ENCODE measurements at regions not wholly inside any gene's neighbourhood (a gene's known extent, or its start where the extent isn't known, plus 50 kb on each side); places are given as distances from the start of the nearest gene placed in this dataset.

- no peak overlapping the region for H3K27ac Mint-ChIP-seq
- peaks cover 0 to 1% (median 0%) of the 10 kb centered on the region in 3 donors for H3K4me1 Mint-ChIP-seq
- no peaks in the 10 kb centered on the region for H3K9me3 Mint-ChIP-seq
- no peaks in the 10 kb centered on the region for H3K36me3 Mint-ChIP-seq
- peaks cover 1% of the 10 kb centered on the region for H3K27me3 Mint-ChIP-seq
- H3K4me3 Mint-ChIP-seq = no peak overlapping the region
These were observed 286.2 kb upstream of the UBE2E2 start for GRCh38 chr3:22916933-22917332.

DNA sequence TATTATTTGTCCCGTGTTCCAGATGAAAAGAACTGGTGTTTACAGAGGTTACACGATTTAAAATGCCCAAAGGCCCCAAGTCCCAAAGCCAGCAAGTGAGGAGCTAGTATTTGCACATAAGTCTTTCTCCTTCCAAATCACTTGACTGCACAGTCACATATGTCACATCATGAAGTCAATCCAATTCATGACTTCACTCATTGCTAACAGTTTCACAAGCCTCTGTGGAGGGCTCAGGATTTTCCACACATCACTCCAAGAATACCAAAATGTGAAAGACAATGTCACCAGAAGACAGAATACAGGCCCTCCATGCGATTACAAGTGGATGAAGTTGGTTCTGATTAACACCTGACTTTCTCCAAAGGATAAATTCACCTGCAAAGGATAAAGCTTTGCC lies 283.1 kb upstream of the UBE2E2 start:
- H3K36me3 Mint-ChIP-seq = no peaks in the 10 kb centered on the region
- no peaks in the 10 kb centered on the region for H3K9me3 Mint-ChIP-seq
- H3K4me1 Mint-ChIP-seq = no peaks in the 10 kb centered on the region
- no peak overlapping the region for H3K27ac Mint-ChIP-seq
- H3K4me3 Mint-ChIP-seq = no peak overlapping the region
- no peaks in the 10 kb centered on the region for H3K27me3 Mint-ChIP-seq

- no peaks in the 10 kb centered on the region for H3K27me3 Mint-ChIP-seq
- no peaks in the 10 kb centered on the region for H3K36me3 Mint-ChIP-seq
- H3K27ac Mint-ChIP-seq = no peak overlapping the region
- peaks cover 0 to 1% (median 0%) of the 10 kb centered on the region in 3 donors for H3K9me3 Mint-ChIP-seq
- H3K4me1 Mint-ChIP-seq = no peaks in the 10 kb centered on the region
- H3K4me3 Mint-ChIP-seq = no peak overlapping the region
These were observed 280.8 kb upstream of the UBE2E2 start for GRCh38 chr3:22922317-22922716.

- Mint-ChIP-seq H3K4me3 (no peak overlapping the region), H3K27ac (no peak overlapping the region), H3K9me3 (peaks cover 0 to 1% (median 0%) of the 10 kb centered on the region in 3 donors), H3K27me3 (no peaks in the 10 kb centered on the region), H3K36me3 (no peaks in the 10 kb centered on the region), H3K4me1 (no peaks in the 10 kb centered on the region)
These were observed 279.4 kb upstream of the UBE2E2 start for GRCh38 chr3:22923711-22924110.

DNA sequence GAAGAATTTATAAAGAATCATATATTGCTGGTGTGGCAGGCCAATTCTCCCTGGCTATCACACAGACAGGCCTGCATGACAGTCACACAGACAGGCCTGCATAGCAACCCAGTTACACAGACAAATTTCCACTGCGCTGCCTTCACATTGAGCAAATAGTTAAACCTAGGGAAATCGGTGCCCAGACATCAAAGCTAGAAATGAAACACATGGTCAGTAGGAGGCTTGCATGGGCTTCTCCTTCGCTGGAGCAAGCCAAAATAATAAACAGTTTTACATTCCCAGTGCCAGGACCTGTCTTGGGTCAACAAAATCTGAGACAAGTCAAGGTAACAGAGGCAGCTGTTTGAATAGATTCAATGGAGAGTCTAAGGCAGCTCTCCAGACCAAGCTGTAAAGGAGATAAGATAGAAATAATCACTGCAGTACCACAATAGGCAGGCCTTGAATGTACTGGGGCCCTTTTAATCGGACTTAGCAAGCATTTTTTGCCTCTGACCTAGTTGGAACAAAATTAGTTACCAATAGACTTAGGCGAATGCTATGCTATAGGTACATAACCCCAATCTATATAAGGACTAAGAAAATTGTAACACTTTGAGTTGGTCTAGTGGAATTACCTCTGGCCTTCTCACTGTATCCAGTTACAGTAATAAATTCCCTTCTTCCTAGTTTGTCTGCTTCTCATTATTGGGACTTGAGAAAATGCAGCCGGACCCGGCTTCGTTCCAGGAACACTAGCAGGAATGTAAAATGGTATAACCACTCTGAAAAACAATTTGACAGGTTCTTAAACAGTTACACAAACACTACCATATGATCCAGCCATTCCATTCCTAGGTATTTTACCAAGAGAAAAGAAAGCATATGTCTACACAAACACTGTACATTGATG lies 274.7 kb upstream of the UBE2E2 start:
- Mint-ChIP-seq H3K27ac (no peak overlapping the region), H3K27me3 (no peaks in the 10 kb centered on the region), H3K4me3 (no peak overlapping the region), H3K9me3 (peaks cover 0 to 1% (median 0%) of the 10 kb centered on the region in 3 donors), H3K4me1 (no peaks in the 10 kb centered on the region), H3K36me3 (no peaks in the 10 kb centered on the region)

DNA sequence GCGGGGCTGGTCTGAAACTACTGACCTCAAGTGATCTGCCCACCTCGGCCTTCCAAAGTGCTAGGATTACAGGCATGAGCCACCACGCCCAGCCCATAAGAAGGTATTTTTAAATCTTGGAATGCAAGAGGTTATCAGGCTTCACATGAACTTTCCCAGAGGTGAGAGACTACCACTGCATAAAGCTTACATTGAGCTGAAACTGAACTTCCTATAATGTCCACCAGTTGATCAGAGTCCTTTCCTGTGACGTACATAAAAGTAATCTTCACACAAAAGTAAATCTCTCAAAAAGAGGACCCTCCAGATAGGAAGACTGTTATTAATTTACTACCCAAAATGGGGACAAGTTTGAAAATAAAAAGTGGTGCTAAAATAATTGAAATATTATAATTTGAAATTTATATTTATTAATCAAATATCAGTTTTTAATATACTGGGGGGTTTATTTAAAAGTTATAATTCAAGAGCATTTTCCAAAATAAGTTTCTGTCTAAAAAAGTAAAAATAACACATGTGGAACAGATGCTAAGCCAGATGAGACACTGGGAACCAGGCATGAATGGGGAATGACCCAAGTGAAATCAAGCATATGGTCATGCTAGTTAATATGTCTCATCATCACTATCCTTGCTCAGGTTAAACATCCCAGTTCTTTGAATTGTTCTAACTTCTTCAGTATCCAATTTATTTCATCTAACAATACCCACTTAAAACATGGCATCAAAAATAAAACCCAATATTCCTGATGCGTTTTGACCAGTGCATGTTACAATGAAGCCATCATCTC lies 269.9 kb upstream of the UBE2E2 start:
- H3K27me3 Mint-ChIP-seq = peaks cover 2% of the 10 kb centered on the region
- no peak overlapping the region for H3K27ac Mint-ChIP-seq
- no peaks in the 10 kb centered on the region for H3K36me3 Mint-ChIP-seq
- H3K4me1 Mint-ChIP-seq = no peaks in the 10 kb centered on the region
- no peak overlapping the region for H3K4me3 Mint-ChIP-seq
- H3K9me3 Mint-ChIP-seq = no peaks in the 10 kb centered on the region

DNA sequence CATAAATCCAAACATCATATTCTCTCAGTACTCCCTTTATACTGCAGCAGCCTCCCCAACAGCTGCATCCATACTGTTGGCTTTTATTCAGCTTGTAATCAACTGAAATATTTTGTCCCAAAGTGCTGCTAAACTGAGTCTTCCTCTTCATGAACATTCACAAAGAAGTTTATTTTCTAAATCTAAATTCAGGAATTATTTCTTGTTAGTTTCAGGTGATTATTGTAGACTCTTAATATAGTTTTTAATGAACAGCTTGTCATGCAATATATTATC lies 269.3 kb upstream of the UBE2E2 start:
- Mint-ChIP-seq H3K36me3 (no peaks in the 10 kb centered on the region), H3K27me3 (peaks cover 2% of the 10 kb centered on the region), H3K4me1 (no peaks in the 10 kb centered on the region), H3K27ac (no peak overlapping the region), H3K9me3 (no peaks in the 10 kb centered on the region), H3K4me3 (no peak overlapping the region)

GRCh38 chr3:22935040-22935439 lies 268.1 kb upstream of the UBE2E2 start:
- H3K36me3 Mint-ChIP-seq = no peaks in the 10 kb centered on the region

DNA sequence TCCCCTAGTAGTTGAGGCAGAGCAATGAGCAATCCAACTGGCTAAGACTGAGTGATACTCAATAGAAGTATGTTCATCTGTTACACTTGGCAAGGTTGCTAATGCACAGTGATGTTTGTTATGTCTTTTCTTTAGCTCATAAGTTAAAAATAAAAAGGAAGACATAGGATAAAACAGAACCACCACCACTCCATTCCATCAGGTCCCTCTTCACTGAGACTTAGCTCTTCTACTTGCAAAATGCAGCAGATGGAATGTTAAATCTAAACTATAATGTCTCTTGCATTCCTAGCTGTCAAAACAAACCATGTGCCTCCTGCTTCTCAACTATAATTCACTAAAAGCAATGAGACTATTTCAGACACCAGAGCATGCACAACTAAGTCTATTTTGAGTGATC lies 265.6 kb upstream of the UBE2E2 start:
- Mint-ChIP-seq H3K27me3 (peaks cover 2% of the 10 kb centered on the region), H3K27ac (no peak overlapping the region), H3K36me3 (no peaks in the 10 kb centered on the region), H3K4me3 (no peak overlapping the region), H3K9me3 (no peaks in the 10 kb centered on the region), H3K4me1 (no peaks in the 10 kb centered on the region)

More at GRCh38 chr3:22935040-22935439, 268.1 kb upstream of the UBE2E2 start:
- peaks cover 2% of the 10 kb centered on the region for H3K27me3 Mint-ChIP-seq
- no peak overlapping the region for H3K4me3 Mint-ChIP-seq
- H3K9me3 Mint-ChIP-seq = no peaks in the 10 kb centered on the region
- no peaks in the 10 kb centered on the region for H3K4me1 Mint-ChIP-seq
- H3K27ac Mint-ChIP-seq = no peak overlapping the region

- Mint-ChIP-seq H3K27ac (no peak overlapping the region), H3K4me1 (no peaks in the 10 kb centered on the region), H3K27me3 (peaks cover 2% of the 10 kb centered on the region), H3K9me3 (no peaks in the 10 kb centered on the region), H3K36me3 (no peaks in the 10 kb centered on the region), H3K4me3 (no peak overlapping the region)
These were observed 264.4 kb upstream of the UBE2E2 start for GRCh38 chr3:22938739-22939138.

DNA sequence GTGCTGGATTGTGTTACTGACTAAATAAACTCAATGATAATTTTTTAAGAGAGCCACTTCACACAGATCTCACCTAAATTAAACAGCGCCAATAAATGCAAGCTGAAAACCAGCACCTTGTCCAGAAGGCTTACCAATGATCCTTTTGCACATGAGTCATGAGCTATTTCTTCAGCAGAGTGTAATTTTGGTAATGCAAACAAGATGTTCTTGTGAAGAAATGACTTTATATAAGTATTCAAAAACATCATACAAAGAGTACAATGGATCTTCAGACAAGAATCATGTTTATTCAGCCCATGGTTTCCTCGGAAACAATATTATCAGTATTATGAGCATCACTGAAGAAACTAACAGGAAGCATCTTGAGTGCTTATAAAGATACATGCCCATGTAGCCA lies 263.8 kb upstream of the UBE2E2 start:
- Mint-ChIP-seq H3K27me3 (peaks cover 2% of the 10 kb centered on the region), H3K4me1 (no peaks in the 10 kb centered on the region), H3K27ac (no peak overlapping the region), H3K4me3 (no peak overlapping the region), H3K36me3 (no peaks in the 10 kb centered on the region), H3K9me3 (no peaks in the 10 kb centered on the region)

GRCh38 chr3:22940285-22940684 lies 262.8 kb upstream of the UBE2E2 start:
- Mint-ChIP-seq H3K27ac (no peak overlapping the region), H3K27me3 (no peaks in the 10 kb centered on the region), H3K4me1 (no peaks in the 10 kb centered on the region), H3K4me3 (no peak overlapping the region), H3K36me3 (no peaks in the 10 kb centered on the region), H3K9me3 (no peaks in the 10 kb centered on the region)

GRCh38 chr3:22942981-22943380 lies 260.1 kb upstream of the UBE2E2 start:
- Mint-ChIP-seq H3K27me3 (no peaks in the 10 kb centered on the region), H3K27ac (no peak overlapping the region), H3K4me3 (no peak overlapping the region), H3K4me1 (no peaks in the 10 kb centered on the region), H3K9me3 (no peaks in the 10 kb centered on the region), H3K36me3 (no peaks in the 10 kb centered on the region)

GRCh38 chr3:22947851-22948250 lies 255.3 kb upstream of the UBE2E2 start:
- Mint-ChIP-seq H3K4me3 (no peak overlapping the region), H3K9me3 (peaks cover 0 to under 1% (median 0%) of the 10 kb centered on the region in 3 donors), H3K4me1 (no peaks in the 10 kb centered on the region), H3K27ac (no peak overlapping the region), H3K27me3 (no peaks in the 10 kb centered on the region), H3K36me3 (peaks cover under 1% of the 10 kb centered on the region)

DNA sequence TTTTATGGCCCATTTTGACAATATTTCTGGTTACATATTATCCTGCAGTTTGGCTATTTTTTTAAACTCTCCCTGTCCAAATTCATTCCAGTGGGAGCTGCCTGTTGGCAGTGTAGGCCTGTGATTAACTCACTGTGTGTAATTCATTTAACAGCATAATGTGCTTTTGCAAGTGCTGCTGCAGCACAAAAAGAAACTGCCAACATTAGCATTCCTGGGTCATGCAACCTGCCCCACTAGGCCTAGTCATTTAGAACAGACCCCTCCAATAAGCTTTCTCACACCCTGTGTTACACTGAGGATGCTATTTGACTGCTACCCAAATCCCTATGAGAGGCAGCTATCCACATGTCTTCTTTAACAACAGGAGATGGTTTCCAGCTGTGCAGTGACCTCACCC lies 251.2 kb upstream of the UBE2E2 start:
- H3K9me3 Mint-ChIP-seq = peaks cover 0 to 4% (median 2%) of the 10 kb centered on the region in 3 donors
- H3K27me3 Mint-ChIP-seq = no peaks in the 10 kb centered on the region
- no peak overlapping the region for H3K27ac Mint-ChIP-seq
- H3K4me3 Mint-ChIP-seq = no peak overlapping the region
- peaks cover 3% of the 10 kb centered on the region for H3K36me3 Mint-ChIP-seq
- no peaks in the 10 kb centered on the region for H3K4me1 Mint-ChIP-seq

DNA sequence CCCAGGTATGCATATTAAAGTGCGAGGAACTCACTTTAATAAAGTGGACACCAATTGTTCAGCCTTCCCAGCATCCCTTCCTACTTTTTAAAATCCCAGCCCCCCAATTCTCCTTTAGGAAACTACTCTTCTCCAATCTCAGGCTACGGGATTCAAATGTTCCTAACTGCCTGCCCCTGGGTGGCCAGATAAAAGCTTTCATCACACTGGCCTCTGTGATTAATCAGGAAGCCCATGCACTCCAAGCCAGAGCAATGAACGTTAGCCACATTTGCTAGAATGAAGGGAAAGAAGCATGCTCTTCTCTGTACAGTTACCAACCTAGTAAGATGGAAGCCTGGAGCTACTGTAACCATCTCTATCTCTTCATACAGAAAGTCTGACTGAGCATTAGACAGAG lies 250.3 kb upstream of the UBE2E2 start:
- Mint-ChIP-seq H3K27me3 (no peaks in the 10 kb centered on the region), H3K4me1 (no peaks in the 10 kb centered on the region), H3K4me3 (no peak overlapping the region), H3K36me3 (peaks cover 3% of the 10 kb centered on the region), H3K9me3 (peaks cover 0 to 4% (median 2%) of the 10 kb centered on the region in 3 donors), H3K27ac (no peak overlapping the region)
